ENCODE measurements at regions not wholly inside any gene's neighbourhood (a gene's known extent, or its start where the extent isn't known, plus 50 kb on each side); places are given as distances from the start of the nearest gene placed in this dataset.

DNA sequence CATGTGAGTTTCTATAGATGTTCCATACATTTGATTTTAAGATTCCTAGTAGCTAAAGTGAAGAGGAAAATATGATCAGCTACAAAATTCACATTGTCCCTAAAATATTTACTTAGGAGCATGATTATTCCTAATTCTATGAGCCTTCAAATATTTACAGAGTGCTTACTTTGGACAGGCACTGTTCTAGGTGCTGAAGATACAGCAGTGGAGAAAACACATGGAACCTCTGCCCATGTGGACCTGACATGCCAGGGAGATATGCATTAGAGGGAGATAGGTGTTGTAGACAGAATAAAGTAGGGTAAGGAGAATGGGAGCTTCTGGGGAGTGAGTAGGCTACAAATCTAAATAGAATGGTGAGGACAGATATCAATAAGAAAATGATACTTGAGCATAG is 62.6 kb upstream of the TACR1 start:
- H3K27me3 ChIP-seq = no peaks in the 10 kb centered on the region
- H3K9me3 ChIP-seq = no peaks in the 10 kb centered on the region
- no peak for TF ChIP-seq CTCF (IDR thresholded peaks at IDR 0.05)
- no peak overlapping the region for H3K27ac ChIP-seq
- no peaks in the 10 kb centered on the region for H3K36me3 ChIP-seq
- H3K4me1 ChIP-seq (ENCODE audit: control insufficient read depth in 1 of 2, insufficient read depth in 1 of 2, low read depth in 1 of 2, low read length in 1 of 2) = no peaks in the 10 kb centered on the region
- H3K4me3 ChIP-seq (ENCODE audit: low read depth in 1 of 2, low read length in 1 of 2) = no peak overlapping the region

DNA sequence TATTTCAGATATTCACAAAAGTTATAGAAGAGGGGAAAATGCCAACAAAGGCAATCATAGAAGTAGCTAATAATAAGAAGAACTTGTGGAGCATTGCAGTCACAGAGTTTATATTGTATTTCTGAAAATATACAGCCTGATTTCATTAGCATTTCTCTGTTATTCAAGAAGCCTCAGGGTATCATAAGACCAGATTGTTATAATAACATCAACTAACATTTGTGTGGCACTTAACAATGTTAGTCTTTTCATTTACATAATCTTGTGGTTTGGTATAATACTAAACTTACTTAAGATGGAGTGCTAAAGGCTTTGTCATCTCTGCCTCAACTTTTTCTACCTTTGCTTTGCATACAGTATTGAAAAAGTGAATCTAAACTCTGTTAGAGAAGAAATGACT is 61.6 kb upstream of the TACR1 start:
- Histone ChIP-seq H3K4me3 (ENCODE audit: low read depth in 1 of 2, low read length in 1 of 2) (no peak overlapping the region), H3K27me3 (no peaks in the 10 kb centered on the region), H3K9me3 (no peaks in the 10 kb centered on the region), H3K4me1 (ENCODE audit: control insufficient read depth in 1 of 2, insufficient read depth in 1 of 2, low read depth in 1 of 2, low read length in 1 of 2) (no peaks in the 10 kb centered on the region), H3K27ac (no peak overlapping the region), H3K36me3 (no peaks in the 10 kb centered on the region)
- no peak for TF ChIP-seq CTCF (IDR thresholded peaks at IDR 0.05)

DNA sequence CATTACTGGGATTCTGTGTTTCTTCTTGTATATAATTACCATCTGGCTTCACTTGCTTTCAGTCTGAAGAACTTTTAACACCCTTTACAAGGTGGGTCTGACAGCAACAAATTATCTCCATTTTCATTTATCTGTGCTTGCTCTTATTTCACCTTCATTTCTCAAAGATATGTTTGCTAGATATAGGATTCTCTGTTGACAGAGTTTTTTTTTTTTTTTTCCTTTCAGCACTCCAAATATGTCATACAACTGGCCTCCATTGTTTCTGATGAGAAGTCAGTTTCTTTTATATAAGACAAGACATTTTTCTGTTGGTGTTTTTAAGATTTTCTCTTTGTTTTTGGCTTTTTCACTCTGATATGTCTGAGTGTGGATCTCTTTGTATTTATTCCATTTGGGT is 59.3 kb upstream of the TACR1 start:
- Histone ChIP-seq H3K9me3 (no peaks in the 10 kb centered on the region), H3K27ac (no peak overlapping the region), H3K4me1 (ENCODE audit: control insufficient read depth in 1 of 2, insufficient read depth in 1 of 2, low read depth in 1 of 2, low read length in 1 of 2) (no peaks in the 10 kb centered on the region), H3K4me3 (ENCODE audit: low read depth in 1 of 2, low read length in 1 of 2) (no peak overlapping the region), H3K27me3 (no peaks in the 10 kb centered on the region), H3K36me3 (no peaks in the 10 kb centered on the region)
- no peak for TF ChIP-seq CTCF (IDR thresholded peaks at IDR 0.05)

- no peaks in the 10 kb centered on the region for H3K36me3 ChIP-seq
- H3K4me3 ChIP-seq (ENCODE audit: low read depth in 1 of 2, low read length in 1 of 2) = no peak overlapping the region
- H3K9me3 ChIP-seq = no peaks in the 10 kb centered on the region
- no peak overlapping the region for H3K27ac ChIP-seq
- no peaks in the 10 kb centered on the region for H3K4me1 ChIP-seq (ENCODE audit: control insufficient read depth in 1 of 2, insufficient read depth in 1 of 2, low read depth in 1 of 2, low read length in 1 of 2)
- H3K27me3 ChIP-seq = no peaks in the 10 kb centered on the region
- no peak for TF ChIP-seq CTCF (IDR thresholded peaks at IDR 0.05)
Observed at GRCh38 chr2:75256485-75256884, 57.2 kb upstream of the TACR1 start.

- Histone ChIP-seq H3K27ac (no peak overlapping the region), H3K27me3 (no peaks in the 10 kb centered on the region), H3K4me3 (ENCODE audit: low read depth in 1 of 2, low read length in 1 of 2) (no peak overlapping the region), H3K36me3 (no peaks in the 10 kb centered on the region), H3K4me1 (ENCODE audit: control insufficient read depth in 1 of 2, insufficient read depth in 1 of 2, low read depth in 1 of 2, low read length in 1 of 2) (no peaks in the 10 kb centered on the region), H3K9me3 (no peaks in the 10 kb centered on the region)
- no peak for TF ChIP-seq CTCF (IDR thresholded peaks at IDR 0.05)
Observed at GRCh38 chr2:75253526-75253925, 54.2 kb upstream of the TACR1 start.

- Histone ChIP-seq H3K4me3 (ENCODE audit: low read depth in 1 of 2, low read length in 1 of 2) (no peak overlapping the region), H3K27me3 (no peaks in the 10 kb centered on the region), H3K36me3 (no peaks in the 10 kb centered on the region), H3K9me3 (no peaks in the 10 kb centered on the region), H3K4me1 (ENCODE audit: control insufficient read depth in 1 of 2, insufficient read depth in 1 of 2, low read depth in 1 of 2, low read length in 1 of 2) (no peaks in the 10 kb centered on the region), H3K27ac (no peak overlapping the region)
- no peak for TF ChIP-seq CTCF (IDR thresholded peaks at IDR 0.05)
Observed at GRCh38 chr2:75251896-75252295, 52.6 kb upstream of the TACR1 start.

Measured in neutrophil (primary cell).